T-cell (primary cell): ENCODE measurements at regions not wholly inside any gene's neighbourhood (a gene's known extent, or its start where the extent isn't known, plus 50 kb on each side); places are given as distances from the start of the nearest gene placed in this dataset.

Experiments used
- ATAC-seq, 4 experiments: fragments of 200-7000 bp in 3 of 4; fragments of 150-1000 bp in 1 of 4; cut with Tn5 transposase; replicated peaks in 1 of 4; 1 replicate in 3 of 4; 2 replicates in 1 of 4; pipeline ENCODE4 v1.10.0; 2021; ENCODE audit warnings: moderate library complexity in 3 of 4, mild to moderate bottlenecking in 2 of 4, moderate number of reproducible peaks in 1 of 4
- CTCF ChIA-PET, 2 donors: fragments of 300-600 bp; sonication (Branson Sonifier 250); formaldehyde crosslinking; loops; one replicate each; lab custom pipeline; 2022; ENCODE audit warnings: antibody characterized with exemption in 2 of 2; lab: Charles Lee
- POLR2A ChIA-PET, 2 donors: fragments of 300-600 bp; sonication (Branson Sonifier 250); formaldehyde crosslinking; loops; one replicate each; lab custom pipeline; 2022; ENCODE audit warnings: antibody characterized with exemption in 2 of 2; lab: Charles Lee
- DNase-seq, 35 experiments: peaks; one replicate each; pipeline versions ENCODE4 v3.0.0 to v3.0.0-alpha.2; 2013 to 2023
- H3K27ac ChIP-seq: one replicate; pipeline ENCODE4 v1.5.1; 2013; ENCODE audit warnings: low read length
- H3K27me3 ChIP-seq, 2 experiments: replicated peaks in 1 of 2; 1 replicate in 1 of 2; 2 replicates in 1 of 2; pipeline versions ENCODE4 v1.6.1 to v1.7.0; 2013; ENCODE audit warnings: low read length in 1 of 2, mixed read lengths in 1 of 2; ENCODE audit not compliant: control insufficient read depth in 2 of 2, insufficient read depth in 2 of 2; ENCODE audit errors: extremely low read depth in 1 of 2
- H3K36me3 ChIP-seq, 2 donors: 1 replicate in 1 of 2; 2 replicates in 1 of 2; pipeline versions ENCODE4 v1.6.1 to v1.7.0; 2013; ENCODE audit warnings: low read length in 1 of 2; ENCODE audit not compliant: control insufficient read depth in 2 of 2, insufficient read depth in 1 of 2; ENCODE audit errors: extremely low read depth in 1 of 2
- H3K4me1 ChIP-seq, 2 experiments: 1 replicate in 1 of 2; 2 replicates in 1 of 2; pipeline versions ENCODE4 v1.6.1 to v1.7.0; 2013; ENCODE audit warnings: low read length in 2 of 2, mixed read lengths in 1 of 2; ENCODE audit not compliant: insufficient read depth in 2 of 2, control insufficient read depth in 1 of 2; ENCODE audit errors: extremely low read depth in 1 of 2
- H3K4me3 ChIP-seq, 2 donors: 1 replicate in 1 of 2; 2 replicates in 1 of 2; pipeline versions ENCODE4 v1.5.1 to v1.7.0; 2013; ENCODE audit warnings: mild to moderate bottlenecking in 2 of 2, low read length in 1 of 2, moderate library complexity in 1 of 2; ENCODE audit not compliant: control insufficient read depth in 1 of 2; ENCODE audit errors: extremely low read depth in 1 of 2
- H3K9me3 ChIP-seq: 2 replicates; pipeline ENCODE4 v1.7.0; 2013
- H3K27ac Mint-ChIP-seq, 2 donors: one replicate each; pipeline ENCODE4 v1.8.0; 2020 to 2021; ENCODE audit warnings: mild to moderate bottlenecking in 2 of 2, mixed read lengths in 2 of 2
- H3K27me3 Mint-ChIP-seq, 2 donors: one replicate each; pipeline ENCODE4 v1.8.0; 2021 to 2022; ENCODE audit warnings: mixed read lengths in 2 of 2
- H3K36me3 Mint-ChIP-seq: one replicate; pipeline ENCODE4 v1.8.0; 2021; ENCODE audit warnings: mixed read lengths
- H3K4me1 Mint-ChIP-seq, 3 donors: one replicate each; pipeline ENCODE4 v1.8.0; 2020 to 2022; ENCODE audit warnings: mixed read lengths in 3 of 3, mild to moderate bottlenecking in 1 of 3
- H3K4me3 Mint-ChIP-seq, 3 donors: one replicate each; pipeline ENCODE4 v1.8.0; 2020 to 2022; ENCODE audit warnings: mild to moderate bottlenecking in 3 of 3, mixed read lengths in 3 of 3, moderate library complexity in 3 of 3
- H3K9me3 Mint-ChIP-seq, 3 donors: one replicate each; pipeline ENCODE4 v1.8.0; 2020 to 2022; ENCODE audit warnings: mixed read lengths in 3 of 3
- WGBS: methylation state at CpG from one replicate; pipeline ENCODE4 v1.1.5; 2013; ENCODE audit warnings: missing lambda C conversion rate; ENCODE audit not compliant: insufficient coverage; 5-methylcytosine and 5-hydroxymethylcytosine counted together

- DNase-seq = no peak
- H3K27me3 Mint-ChIP-seq = peaks cover 3 to 6% of the 10 kb centered on the region in 2 donors
- WGBS = 44% methylated on average over 2 of the region's 2 CpGs
- ChIA-PET POLR2A (no interaction called here), CTCF (no interaction called here)
- H3K9me3 Mint-ChIP-seq = peaks cover 0 to 4% (median 0%) of the 10 kb centered on the region in 3 donors
- Histone ChIP-seq H3K27ac (no peak overlapping the region), H3K4me1 (no peaks in the 10 kb centered on the region), H3K36me3 (no peaks in the 10 kb centered on the region), H3K27me3 (no peaks in the 10 kb centered on the region), H3K4me3 (no peak overlapping the region), H3K9me3 (no peaks in the 10 kb centered on the region)
- H3K27ac Mint-ChIP-seq = no peak overlapping the region
- no peak for ATAC-seq
- H3K36me3 Mint-ChIP-seq = no peaks in the 10 kb centered on the region
- H3K4me1 Mint-ChIP-seq = no peaks in the 10 kb centered on the region
- H3K4me3 Mint-ChIP-seq = no peak overlapping the region
Observed at GRCh38 chr2:45119855-45120254, 110.6 kb upstream of the SIX2 start.

- H3K4me3 ChIP-seq = no peak overlapping the region
- H3K27ac Mint-ChIP-seq = no peak overlapping the region
- no peak overlapping the region for H3K4me3 Mint-ChIP-seq
- H3K4me1 ChIP-seq = no peaks in the 10 kb centered on the region
- H3K27me3 ChIP-seq = no peaks in the 10 kb centered on the region
- no peak for DNase-seq
- POLR2A ChIA-PET = no interaction called here
- no peaks in the 10 kb centered on the region for H3K36me3 ChIP-seq
- H3K9me3 ChIP-seq = no peaks in the 10 kb centered on the region
- no peaks in the 10 kb centered on the region for H3K36me3 Mint-ChIP-seq
- H3K27ac ChIP-seq = no peak overlapping the region
- no CpG with 5 or more reads among the region's 5 CpGs for whole genome bisulfite sequencing
- H3K9me3 Mint-ChIP-seq = peaks cover 0 to 4% (median 0%) of the 10 kb centered on the region in 3 donors
- peaks cover 3 to 6% of the 10 kb centered on the region in 2 donors for H3K27me3 Mint-ChIP-seq
- no peaks in the 10 kb centered on the region for H3K4me1 Mint-ChIP-seq
- CTCF ChIA-PET = interaction anchor here in 1 of 2 donors (0.6 kb wide), 1 partner anchor 244 kb away, joined by 4 read pairs; no protein-coding TSS in a partner anchor
- ATAC-seq = no peak
Observed at GRCh38 chr2:45119038-45119437, 109.8 kb upstream of the SIX2 start.

GRCh38 chr2:45117383-45117782 is 108.1 kb upstream of the SIX2 start:
- Histone ChIP-seq H3K27ac (no peak overlapping the region), H3K4me1 (no peaks in the 10 kb centered on the region), H3K36me3 (no peaks in the 10 kb centered on the region), H3K27me3 (peaks cover 0 to 2% of the 10 kb centered on the region in 2 experiments), H3K9me3 (no peaks in the 10 kb centered on the region), H3K4me3 (no peak overlapping the region)
- no peak overlapping the region for H3K4me3 Mint-ChIP-seq
- CTCF ChIA-PET = no interaction called here
- peaks cover 0 to 4% (median 0%) of the 10 kb centered on the region in 3 donors for H3K9me3 Mint-ChIP-seq
- POLR2A ChIA-PET = no interaction called here
- no peaks in the 10 kb centered on the region for H3K36me3 Mint-ChIP-seq
- no peak overlapping the region for H3K27ac Mint-ChIP-seq
- no peak for DNase-seq
- 67% methylated on average over 1 of the region's 1 CpG for WGBS
- H3K27me3 Mint-ChIP-seq = peaks cover 0 to 3% of the 10 kb centered on the region in 2 donors
- no peaks in the 10 kb centered on the region for H3K4me1 Mint-ChIP-seq
- no peak for ATAC-seq

- Mint-ChIP-seq H3K27ac (no peak overlapping the region), H3K36me3 (no peaks in the 10 kb centered on the region), H3K27me3 (peaks cover 2 to 4% of the 10 kb centered on the region in 2 donors), H3K4me1 (no peaks in the 10 kb centered on the region), H3K4me3 (no peak overlapping the region), H3K9me3 (peaks cover 0 to 4% (median 0%) of the 10 kb centered on the region in 3 donors)
- H3K36me3 ChIP-seq = no peaks in the 10 kb centered on the region
- no peak overlapping the region for H3K4me3 ChIP-seq
- no peak for DNase-seq
- no CpG with 5 or more reads among the region's 1 CpG for WGBS
- H3K27ac ChIP-seq = no peak overlapping the region
- H3K27me3 ChIP-seq = peaks cover 0 to 2% of the 10 kb centered on the region in 2 experiments
- ChIA-PET CTCF (no interaction called here), POLR2A (interaction anchor here in 1 of 2 donors (0.6 kb wide), 1 partner anchor 398 kb away, joined by 3 read pairs; no protein-coding TSS in a partner anchor)
- no peak for ATAC-seq
- H3K4me1 ChIP-seq = no peaks in the 10 kb centered on the region
- no peaks in the 10 kb centered on the region for H3K9me3 ChIP-seq
Observed at GRCh38 chr2:45115181-45115580, 105.9 kb upstream of the SIX2 start.

GRCh38 chr2:45114221-45114955 is 105.1 kb upstream of the SIX2 start:
- Mint-ChIP-seq H3K9me3 (no peaks in the 10 kb centered on the region), H3K4me1 (no peaks in the 10 kb centered on the region), H3K4me3 (no peak overlapping the region), H3K36me3 (no peaks in the 10 kb centered on the region), H3K27me3 (peaks cover 2 to 7% of the 10 kb centered on the region in 2 donors), H3K27ac (no peak overlapping the region)
- CTCF ChIA-PET = no interaction called here
- POLR2A ChIA-PET = interaction anchor here in 1 of 2 donors (0.6 kb wide), 2 partner anchors 9 to 50 kb away, joined by 3 read pairs; no protein-coding TSS in a partner anchor
- 89% methylated on average over 8 of the region's 14 CpGs for WGBS
- no peak for ATAC-seq
- H3K27me3 ChIP-seq = peaks cover 0 to 2% of the 10 kb centered on the region in 2 experiments
- no peak overlapping the region for H3K27ac ChIP-seq
- DNase-seq = no peak
- no peaks in the 10 kb centered on the region for H3K9me3 ChIP-seq
- H3K4me1 ChIP-seq = no peaks in the 10 kb centered on the region
- no peak overlapping the region for H3K4me3 ChIP-seq
- no peaks in the 10 kb centered on the region for H3K36me3 ChIP-seq

- no peak overlapping the region for H3K4me3 ChIP-seq
- Mint-ChIP-seq H3K4me1 (no peaks in the 10 kb centered on the region), H3K4me3 (no peak overlapping the region), H3K9me3 (no peaks in the 10 kb centered on the region), H3K27me3 (peaks cover 2 to 7% of the 10 kb centered on the region in 2 donors), H3K27ac (no peak overlapping the region), H3K36me3 (no peaks in the 10 kb centered on the region)
- H3K27me3 ChIP-seq = peaks cover 0 to 2% of the 10 kb centered on the region in 2 experiments
- POLR2A ChIA-PET = no interaction called here
- WGBS = 80% methylated on average over 4 of the region's 4 CpGs
- CTCF ChIA-PET = no interaction called here
- no peaks in the 10 kb centered on the region for H3K4me1 ChIP-seq
- no peaks in the 10 kb centered on the region for H3K36me3 ChIP-seq
- no peak overlapping the region for H3K27ac ChIP-seq
- no peak for DNase-seq
- no peak for ATAC-seq
- H3K9me3 ChIP-seq = no peaks in the 10 kb centered on the region
Observed at GRCh38 chr2:45112750-45113149, 103.5 kb upstream of the SIX2 start.
